ENCODE measurements at regions not wholly inside any gene's neighbourhood (a gene's known extent, or its start where the extent isn't known, plus 50 kb on each side); places are given as distances from the start of the nearest gene placed in this dataset.

GRCh38 chr9:16950051-16950450 is 79.6 kb upstream of the BNC2 start:
- no CpG with 5 or more reads among the region's 4 CpGs for WGBS (ENCODE audit: insufficient coverage)
- no peaks in the 10 kb centered on the region for H3K27me3 ChIP-seq (ENCODE audit: control insufficient read depth in 2 of 2, insufficient read depth in 2 of 2, low read length in 2 of 2)
- Mint-ChIP-seq H3K27ac (no peak overlapping the region), H3K27me3 (ENCODE audit: low read depth in 3 of 3) (peaks cover 0 to 2% (median 1%) of the 10 kb centered on the region in 3 donors), H3K4me1 (no peaks in the 10 kb centered on the region), H3K36me3 (no peaks in the 10 kb centered on the region), H3K9me3 (peaks cover 0 to 13% (median 4%) of the 10 kb centered on the region in 7 donors), H3K4me3 (no peak overlapping the region)
- no peaks in the 10 kb centered on the region for H3K4me1 ChIP-seq (ENCODE audit: control insufficient read depth in 1 of 2, insufficient read depth in 2 of 2, low read length in 2 of 2)
- TF ChIP-seq CTCF (IDR thresholded peaks at IDR 0.05) = no peak
- H3K36me3 ChIP-seq (replicated peaks in 1 of 2; ENCODE audit: control insufficient read depth in 1 of 2, insufficient read depth in 2 of 2, low read length in 2 of 2) = no peaks in the 10 kb centered on the region
- no peaks in the 10 kb centered on the region for H3K9me3 ChIP-seq (replicated peaks in 1 of 2; ENCODE audit: control insufficient read depth in 1 of 2, insufficient read depth in 1 of 2, low read length in 2 of 2)
- H3K79me2 ChIP-seq (ENCODE audit: insufficient read depth, low read length) = no peaks in the 10 kb centered on the region
- DNase-seq = no peak
- intact Hi-C loops (cut with micrococcal nuclease) = no loop called here
- H2AFZ ChIP-seq (ENCODE audit: insufficient read depth, low read depth, low read length, poor library complexity, severe bottlenecking) = no peak overlapping the region
- H3K27ac ChIP-seq (ENCODE audit: low read depth in 1 of 2, low read length in 2 of 2) = no peak overlapping the region
- H3K4me3 ChIP-seq (replicated peaks in 1 of 3; ENCODE audit: low read depth in 2 of 3, low read length in 3 of 3) = no peak overlapping the region
- H3K9ac ChIP-seq (ENCODE audit: insufficient read depth, low read length, poor library complexity, severe bottlenecking) = no peak overlapping the region
- no peak overlapping the region for H3K4me2 ChIP-seq (replicated peaks; ENCODE audit: extremely low read depth, low read length, poor library complexity, severe bottlenecking)
- H4K20me1 ChIP-seq (ENCODE audit: insufficient read depth, low read length) = no peaks in the 10 kb centered on the region

GRCh38 chr9:16930578-16930977 is 60.1 kb upstream of the BNC2 start:
- H3K4me3 ChIP-seq (replicated peaks in 1 of 3; ENCODE audit: low read depth in 2 of 3, low read length in 3 of 3) = no peak overlapping the region
- H3K4me1 ChIP-seq (ENCODE audit: control insufficient read depth in 1 of 2, insufficient read depth in 2 of 2, low read length in 2 of 2) = no peaks in the 10 kb centered on the region
- H3K27me3 Mint-ChIP-seq (ENCODE audit: low read depth in 3 of 3) = peaks cover 0 to 3% (median 0%) of the 10 kb centered on the region in 3 donors
- no peaks in the 10 kb centered on the region for H3K36me3 Mint-ChIP-seq
- H3K9me3 Mint-ChIP-seq = peaks cover 1 to 25% (median 7%) of the 10 kb centered on the region in 7 donors
- H3K4me2 ChIP-seq (replicated peaks; ENCODE audit: extremely low read depth, low read length, poor library complexity, severe bottlenecking) = no peak overlapping the region
- H3K4me1 Mint-ChIP-seq = no peaks in the 10 kb centered on the region
- TF ChIP-seq CTCF (IDR thresholded peaks at IDR 0.05) = no peak
- no peak overlapping the region for H3K27ac ChIP-seq (ENCODE audit: low read depth in 1 of 2, low read length in 2 of 2)
- no peaks in the 10 kb centered on the region for H3K9me3 ChIP-seq (replicated peaks in 1 of 2; ENCODE audit: control insufficient read depth in 1 of 2, insufficient read depth in 1 of 2, low read length in 2 of 2)
- H3K36me3 ChIP-seq (replicated peaks in 1 of 2; ENCODE audit: control insufficient read depth in 1 of 2, insufficient read depth in 2 of 2, low read length in 2 of 2) = no peaks in the 10 kb centered on the region
- H2AFZ ChIP-seq (ENCODE audit: insufficient read depth, low read depth, low read length, poor library complexity, severe bottlenecking) = no peak overlapping the region
- H4K20me1 ChIP-seq (ENCODE audit: insufficient read depth, low read length) = no peaks in the 10 kb centered on the region
- H3K4me3 Mint-ChIP-seq = no peak overlapping the region
- intact Hi-C loops (cut with micrococcal nuclease) = no loop called here
- H3K27me3 ChIP-seq (ENCODE audit: control insufficient read depth in 2 of 2, insufficient read depth in 2 of 2, low read length in 2 of 2) = no peaks in the 10 kb centered on the region
- H3K79me2 ChIP-seq (ENCODE audit: insufficient read depth, low read length) = no peaks in the 10 kb centered on the region
- DNase-seq = no peak
- H3K9ac ChIP-seq (ENCODE audit: insufficient read depth, low read length, poor library complexity, severe bottlenecking) = no peak overlapping the region
- WGBS (ENCODE audit: insufficient coverage) = no CpG with 5 or more reads among the region's 2 CpGs
- no peak overlapping the region for H3K27ac Mint-ChIP-seq

Measured in CD14-positive monocyte (primary cell).